SK-N-SH (cell line): ENCODE measurements at regions not wholly inside any gene's neighbourhood (a gene's known extent, or its start where the extent isn't known, plus 50 kb on each side); places are given as distances from the start of the nearest gene placed in this dataset.
"Not testable (repeated sequence)": the region's sequence is repeated elsewhere in the genome, so short reads cannot be mapped to it uniquely, and the experiment has no call there.

ENCODE experiments used
- CTCF ChIA-PET: fragments of 300-600, 350-600 bp; formaldehyde crosslinking; extraction: SDS; loops from one replicate; lab custom pipeline; 2021; lab: Yijun Ruan, JAX
- POLR2A ChIA-PET: fragments of 350-600 bp; sonication (Branson Sonifier 250); formaldehyde crosslinking; extraction: SDS; loops from one replicate; lab custom pipeline; 2020; ENCODE audit warnings: antibody characterized with exemption, inconsistent platforms; lab: Yijun Ruan, JAX
- DNase-seq: peaks from one replicate; pipeline ENCODE4 v3.0.0; 2012
- H2AFZ ChIP-seq: fragments of 200-600 bp; sonication (generic); 2 replicates; pipeline ENCODE4 v1.8.1; 2016; ENCODE audit warnings: antibody characterized with exemption, mild to moderate bottlenecking, low read depth
- H3F3A ChIP-seq: fragments of 200-600 bp; sonication (generic); replicated peaks from 2 replicates; pipeline ENCODE3; 2016; ENCODE audit warnings: antibody characterized with exemption, mild to moderate bottlenecking; ENCODE audit not compliant: insufficient read depth
- H3K27ac ChIP-seq, 2 experiments: fragments of 200-500 bp in 1 of 2; fragments of 200-600 bp in 1 of 2; sonication (Bioruptor generic) in 1 of 2; sonication (generic), shearing (Covaris generic) in 1 of 2; 2 replicates each; pipeline versions ENCODE4 v1.5.1 to v1.6.1; 2014 to 2016; ENCODE audit warnings: low read depth in 2 of 2, inconsistent platforms in 1 of 2, low read length in 1 of 2, mild to moderate bottlenecking in 1 of 2, mixed read lengths in 1 of 2
- H3K27me3 ChIP-seq: fragments of 200-600 bp; sonication (generic), shearing (Covaris generic); 2 replicates; pipeline ENCODE4 v1.6.1; 2016; ENCODE audit warnings: mixed run types; ENCODE audit not compliant: insufficient read depth
- H3K36me3 ChIP-seq, 2 experiments: fragments of 200-500 bp in 1 of 2; fragments of 200-600 bp in 1 of 2; sonication (Bioruptor generic) in 1 of 2; sonication (generic) in 1 of 2; replicated peaks in 1 of 2; 2 replicates each; pipeline versions ENCODE3 to v1.5.1; 2014 to 2016; ENCODE audit warnings: low read length in 1 of 2, mild to moderate bottlenecking in 1 of 2; ENCODE audit not compliant: insufficient read depth in 2 of 2, control insufficient read depth in 1 of 2
- H3K4me1 ChIP-seq, 2 experiments: fragments of 200-500 bp in 1 of 2; fragments of 200-600 bp in 1 of 2; sonication (Bioruptor generic) in 1 of 2; sonication (generic), shearing (Covaris generic) in 1 of 2; 2 replicates each; pipeline versions ENCODE4 v1.5.1 to v1.6.1; 2014 to 2016; ENCODE audit warnings: low read depth in 1 of 2, low read length in 1 of 2, mixed run types in 1 of 2; ENCODE audit not compliant: insufficient read depth in 2 of 2, control insufficient read depth in 1 of 2
- H3K4me2 ChIP-seq: fragments of 200-600 bp; sonication (generic), shearing (Covaris generic); 2 replicates; pipeline ENCODE4 v1.6.1; 2017; ENCODE audit warnings: mixed run types
- H3K4me3 ChIP-seq, 2 experiments: fragments of 200-500 bp in 1 of 2; fragments of 200-600 bp in 1 of 2; sonication (Bioruptor generic) in 1 of 2; sonication (generic), shearing (Covaris generic) in 1 of 2; 2 replicates each; pipeline versions ENCODE4 v1.5.1 to v1.8.1; 2014 to 2016; ENCODE audit warnings: low read depth in 2 of 2, inconsistent platforms in 1 of 2, low read length in 1 of 2, mild to moderate bottlenecking in 1 of 2, mixed read lengths in 1 of 2, moderate library complexity in 1 of 2
- H3K79me2 ChIP-seq: fragments of 200-600 bp; sonication (generic); 2 replicates; pipeline ENCODE4 v1.8.1; 2017; ENCODE audit warnings: mild to moderate bottlenecking; ENCODE audit not compliant: insufficient read depth
- H3K9ac ChIP-seq: fragments of 200-600 bp; sonication (generic); 2 replicates; pipeline ENCODE4 v1.6.1; 2017; ENCODE audit warnings: mixed run types
- H3K9me2 ChIP-seq: fragments of 200-600 bp; sonication (generic); 2 replicates; pipeline ENCODE4 v1.6.1; 2017; ENCODE audit warnings: mixed run types
- H3K9me3 ChIP-seq: fragments of 200-600 bp; sonication (generic); 2 replicates; pipeline ENCODE4 v1.6.1; 2017; ENCODE audit warnings: mixed run types, mild to moderate bottlenecking, moderate library complexity
- H4K20me1 ChIP-seq: fragments of 200-600 bp; sonication (generic); 2 replicates; pipeline ENCODE4 v1.6.1; 2017; ENCODE audit warnings: mild to moderate bottlenecking, mixed run types; ENCODE audit not compliant: insufficient read depth
- GATA2 ChIP-seq: sonication (generic); formaldehyde crosslinking; IDR thresholded peaks from 2 replicates; pipeline ENCODE4 v1.5.0; 2020; ENCODE audit warnings: mild to moderate bottlenecking, missing genetic modification reagents
- POLR2AphosphoS5 ChIP-seq: IDR thresholded peaks from 2 replicates; pipeline ENCODE4 v1.6.1; 2012; ENCODE audit warnings: low read depth, low read length
- TAF1 ChIP-seq: IDR thresholded peaks from 2 replicates; pipeline ENCODE4 v1.6.1; 2012; ENCODE audit warnings: low read depth, mild to moderate bottlenecking, low read length, moderate library complexity, borderline replicate concordance
- WGBS: methylation state at CpG from one replicate; pipeline ENCODE4 v1.1.6; 2017; ENCODE audit warnings: low lambda C conversion rate; 5-methylcytosine and 5-hydroxymethylcytosine counted together
- TF ChIP-seq, protein P1 (sequence below): IDR thresholded peaks from 2 replicates; pipeline ENCODE4 v1.4.0; 2012; ENCODE audit warnings: low read depth
- TF ChIP-seq, protein P2 (sequence below): fragments of 150-350 bp; IDR thresholded peaks from 2 replicates; pipeline ENCODE4 v1.6.1; 2016; ENCODE audit warnings: mild to moderate bottlenecking, low read depth, low read length

DNA sequence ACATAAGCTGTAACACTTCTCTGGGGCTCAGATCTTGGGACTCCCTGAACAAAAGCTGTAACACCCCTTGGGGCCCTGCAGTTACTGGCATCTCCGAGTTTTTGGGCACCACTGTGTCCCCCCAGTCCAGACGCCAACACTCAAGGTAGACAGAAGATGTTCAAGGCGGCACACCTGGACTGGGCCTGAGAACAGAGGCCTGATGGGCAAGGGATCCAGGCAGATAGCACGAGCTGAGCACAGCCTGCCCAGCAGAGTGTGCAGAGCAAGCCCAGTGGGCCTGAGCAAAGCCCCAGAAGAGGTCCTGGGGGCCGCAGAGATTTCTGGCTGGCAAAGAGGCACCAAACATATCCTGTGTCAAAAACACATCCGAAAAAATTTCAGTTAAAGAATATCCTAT lies 1163.3 kb upstream of the PRR20A start:
- no peak overlapping the region for H2AFZ ChIP-seq
- H3K9ac ChIP-seq = no peak overlapping the region
- no peak overlapping the region for H3K4me3 ChIP-seq
- H3K4me2 ChIP-seq = no peak overlapping the region
- DNase-seq = no peak
- H4K20me1 ChIP-seq = no peaks in the 10 kb centered on the region
- no peaks in the 10 kb centered on the region for H3K36me3 ChIP-seq
- WGBS = 23% methylated on average over 6 of the region's 6 CpGs
- H3K79me2 ChIP-seq = no peaks in the 10 kb centered on the region
- H3K27ac ChIP-seq = no peak overlapping the region
- no peaks in the 10 kb centered on the region for H3K9me2 ChIP-seq
- no peaks in the 10 kb centered on the region for H3F3A ChIP-seq
- 0 out of 2 replicates have a peak, but pooled peaks cover 5% of the 10 kb centered on the region for H3K9me3 ChIP-seq
- no peaks in the 10 kb centered on the region for H3K4me1 ChIP-seq
- no peaks in the 10 kb centered on the region for H3K27me3 ChIP-seq
- ChIA-PET POLR2A (no interaction called here), CTCF (no interaction called here)
- TF ChIP-seq, protein P1, sequence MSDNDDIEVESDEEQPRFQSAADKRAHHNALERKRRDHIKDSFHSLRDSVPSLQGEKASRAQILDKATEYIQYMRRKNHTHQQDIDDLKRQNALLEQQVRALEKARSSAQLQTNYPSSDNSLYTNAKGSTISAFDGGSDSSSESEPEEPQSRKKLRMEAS = no peak
- TF ChIP-seq TAF1 (no peak), GATA2 (no peak)
- TF ChIP-seq, all 33 proteins: peak for 0

DNA sequence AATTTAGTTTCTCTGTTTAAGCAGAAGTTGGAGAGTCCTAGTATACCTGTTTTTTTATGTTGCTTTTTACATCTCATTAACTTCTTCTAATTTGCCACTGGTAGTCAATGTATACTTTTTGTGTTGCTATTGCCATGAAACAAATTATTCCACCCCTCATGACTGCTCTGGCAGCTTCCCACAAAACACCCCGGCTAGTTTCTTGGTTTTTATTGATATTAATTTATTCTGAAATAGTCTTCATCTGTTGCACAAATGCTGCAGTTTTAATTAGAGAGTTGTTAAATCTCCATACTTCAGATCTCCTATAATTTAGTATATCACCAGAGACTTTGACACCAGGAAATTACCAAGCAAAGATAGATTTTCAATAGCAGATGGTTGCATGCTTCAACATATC lies 1159.3 kb upstream of the PRR20A start:
- no peaks in the 10 kb centered on the region for H3K4me1 ChIP-seq
- H3K27ac ChIP-seq = no peak overlapping the region
- no peaks in the 10 kb centered on the region for H3K36me3 ChIP-seq
- no peak for DNase-seq
- no peaks in the 10 kb centered on the region for H3K9me2 ChIP-seq
- WGBS = 0% methylated on average over 1 of the region's 1 CpG
- 0 out of 2 replicates have a peak, but pooled peaks cover 6% of the 10 kb centered on the region for H3K9me3 ChIP-seq
- no peak overlapping the region for H2AFZ ChIP-seq
- H3K4me2 ChIP-seq = no peak overlapping the region
- no peak overlapping the region for H3K4me3 ChIP-seq
- TF ChIP-seq, protein P2, sequence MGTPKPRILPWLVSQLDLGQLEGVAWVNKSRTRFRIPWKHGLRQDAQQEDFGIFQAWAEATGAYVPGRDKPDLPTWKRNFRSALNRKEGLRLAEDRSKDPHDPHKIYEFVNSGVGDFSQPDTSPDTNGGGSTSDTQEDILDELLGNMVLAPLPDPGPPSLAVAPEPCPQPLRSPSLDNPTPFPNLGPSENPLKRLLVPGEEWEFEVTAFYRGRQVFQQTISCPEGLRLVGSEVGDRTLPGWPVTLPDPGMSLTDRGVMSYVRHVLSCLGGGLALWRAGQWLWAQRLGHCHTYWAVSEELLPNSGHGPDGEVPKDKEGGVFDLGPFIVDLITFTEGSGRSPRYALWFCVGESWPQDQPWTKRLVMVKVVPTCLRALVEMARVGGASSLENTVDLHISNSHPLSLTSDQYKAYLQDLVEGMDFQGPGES = no peak
- no peak for TF ChIP-seq POLR2AphosphoS5
- TF ChIP-seq, all 33 proteins: peak for 0
- no peaks in the 10 kb centered on the region for H3F3A ChIP-seq
- no peaks in the 10 kb centered on the region for H3K27me3 ChIP-seq
- H3K79me2 ChIP-seq = no peaks in the 10 kb centered on the region
- ChIA-PET CTCF (no interaction called here), POLR2A (no interaction called here)
- no peaks in the 10 kb centered on the region for H4K20me1 ChIP-seq
- no peak overlapping the region for H3K9ac ChIP-seq

DNA sequence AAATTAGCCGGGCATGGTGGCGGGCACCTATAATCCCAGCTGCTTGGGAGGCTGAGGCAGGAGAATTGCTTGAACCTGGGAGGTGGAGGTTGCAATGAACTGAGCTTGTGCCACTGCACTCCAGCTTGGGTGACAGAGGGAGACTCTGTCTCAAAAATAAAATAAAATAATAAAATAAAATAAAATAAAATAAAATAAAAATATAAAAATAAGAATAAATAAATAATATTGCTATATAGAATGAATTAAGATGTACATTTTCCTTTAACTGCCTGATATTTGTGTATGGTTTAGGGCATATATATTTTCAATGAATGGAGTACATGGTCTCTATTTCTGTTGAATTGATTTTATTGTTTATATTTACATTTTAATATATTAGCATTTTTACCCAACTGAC lies 1156.7 kb upstream of the PRR20A start:
- H3K27me3 ChIP-seq, DNase-seq, H3K79me2 ChIP-seq, H3K36me3 ChIP-seq, H3K4me3 ChIP-seq, H3K4me2 ChIP-seq, H2AFZ ChIP-seq, H3K9ac ChIP-seq, H3K9me3 ChIP-seq, H3K4me1 ChIP-seq, H4K20me1 ChIP-seq, H3K9me2 ChIP-seq, H3K27ac ChIP-seq, POLR2A ChIA-PET, CTCF ChIA-PET, H3F3A ChIP-seq: not testable (repeated sequence)
- WGBS = 35% methylated on average over 2 of the region's 2 CpGs
